Amygdala (tissue), 56 donors: ENCODE measurements at regions not wholly inside any gene's neighbourhood (a gene's known extent, or its start where the extent isn't known, plus 50 kb on each side); places are given as distances from the start of the nearest gene placed in this dataset.
"Not testable (repeated sequence)": the region's sequence is repeated elsewhere in the genome, so short reads cannot be mapped to it uniquely, and the experiment has no call there.

Source experiments
- DNase-seq, 56 donors: peaks; one replicate each; lab custom pipeline; 2025; lab: John Stamatoyannopoulos, UW

DNA sequence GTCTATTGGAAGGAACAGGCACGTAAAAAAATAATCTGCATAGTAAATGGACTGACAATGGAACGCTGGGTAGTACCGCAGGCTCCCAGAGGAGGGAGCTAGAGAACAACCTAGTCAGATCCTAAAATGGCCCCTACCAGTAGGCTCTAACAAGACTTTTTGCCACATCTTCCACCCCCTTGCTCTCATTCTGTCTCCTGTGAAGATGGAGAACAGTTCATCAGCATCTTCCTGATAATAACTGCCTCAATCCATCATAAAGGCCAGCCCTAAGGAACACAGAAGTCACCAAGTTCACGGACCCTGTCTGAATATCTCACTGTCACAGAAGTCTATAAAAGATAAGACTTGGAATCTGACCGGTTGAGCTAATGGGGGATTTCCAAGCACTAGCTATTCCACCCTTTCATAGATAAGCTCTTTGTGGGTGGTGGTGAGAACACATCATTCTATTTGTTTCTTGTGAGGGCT, 133.4 kb downstream of the SLC1A3 start:
- peak in 28 of 56 donors; percentile 4 to 79 (median 17) for DNase-seq

DNA sequence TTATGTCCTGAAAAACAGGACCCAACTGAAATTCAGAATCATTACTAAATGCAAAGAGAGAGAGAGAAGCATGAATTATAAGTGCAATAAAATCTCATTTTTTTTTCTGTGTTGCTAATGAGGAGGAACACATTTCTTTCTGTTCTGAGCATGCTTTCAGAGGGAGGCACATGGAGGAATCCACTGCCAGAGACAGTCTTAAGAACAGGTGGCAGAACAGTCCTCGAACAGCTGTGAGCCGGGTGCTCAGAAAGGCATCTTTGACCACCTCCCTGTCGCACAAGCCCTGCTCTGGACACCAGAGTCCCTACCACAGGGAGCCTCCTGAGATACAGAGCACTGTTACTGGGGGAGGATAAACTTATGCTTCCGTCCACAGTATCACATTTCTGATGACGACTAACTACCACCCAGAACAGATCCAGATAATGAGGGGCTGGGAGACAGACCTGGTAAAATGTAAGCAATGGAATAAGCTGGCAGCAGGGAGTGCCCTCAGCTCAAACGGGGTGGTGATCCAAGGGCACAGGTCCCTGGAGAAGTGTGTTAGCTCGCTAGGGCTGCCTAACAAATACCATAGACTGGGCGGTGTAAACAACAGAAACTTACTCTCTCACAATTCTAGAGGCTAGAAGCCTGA, 134.0 kb downstream of the SLC1A3 start:
- DNase-seq = no peak

DNA sequence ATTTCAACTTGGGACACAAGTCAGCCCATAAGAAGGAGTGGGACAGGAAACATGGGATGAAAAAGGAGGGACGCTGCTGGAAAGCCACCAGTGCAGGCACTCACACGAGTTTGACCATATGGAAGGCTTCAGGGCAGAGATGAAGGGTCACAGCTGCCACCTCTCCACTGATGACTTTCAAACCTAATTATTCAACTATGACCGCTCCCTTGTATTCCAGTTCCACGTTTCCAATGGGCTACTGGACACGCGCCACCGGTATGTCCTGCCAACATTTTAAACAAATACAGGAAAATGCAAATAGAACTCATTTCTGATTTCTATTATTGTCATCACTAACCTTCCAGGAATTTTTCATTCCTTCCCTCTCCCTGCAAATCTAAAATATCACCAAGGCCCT, 134.7 kb downstream of the SLC1A3 start:
- DNase-seq = no peak

DNA sequence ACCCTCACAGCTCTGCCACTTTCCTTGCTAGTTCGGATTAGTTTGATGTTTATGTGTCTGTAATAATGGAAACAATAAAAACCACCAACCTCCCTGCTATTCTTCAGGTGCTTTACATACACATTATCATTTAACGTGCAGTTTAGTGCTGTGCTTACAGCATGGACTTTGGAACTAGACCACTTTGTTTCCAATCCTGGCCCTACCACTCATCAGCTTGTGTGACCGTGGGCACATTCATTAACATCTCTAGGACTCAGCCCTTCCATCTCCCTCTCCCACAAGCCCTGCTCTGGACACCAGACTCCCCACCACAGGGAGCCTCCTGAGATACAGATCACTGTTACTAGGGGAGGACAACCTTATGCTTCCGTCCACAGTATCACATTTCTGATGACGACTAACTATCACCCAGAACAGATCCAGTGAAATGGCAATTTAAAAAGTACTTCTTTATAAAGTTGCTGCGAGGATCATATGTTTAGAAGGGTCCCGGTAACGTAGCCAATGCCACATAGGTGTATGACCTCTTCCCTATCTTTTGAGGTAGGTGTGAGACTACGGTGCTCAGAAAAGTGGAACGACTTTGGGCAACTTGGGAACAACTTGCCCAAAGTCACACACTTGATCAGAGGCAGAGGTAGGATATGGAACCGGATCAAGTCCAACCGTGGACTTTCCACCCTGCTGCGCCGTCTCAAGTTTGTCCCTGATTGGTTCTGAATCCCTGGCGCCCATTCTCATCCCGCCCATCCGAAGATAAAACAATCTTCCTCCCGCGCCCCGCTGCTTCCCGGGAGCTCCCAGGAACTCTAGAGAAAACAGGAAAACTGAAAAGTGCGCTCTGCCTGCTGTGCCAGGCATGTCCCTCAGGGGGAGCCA, 132.4 kb upstream of the NIPBL start:
- DNase-seq = peak in 6 of 56 donors; percentile 9 to 76 (median 43)

DNA sequence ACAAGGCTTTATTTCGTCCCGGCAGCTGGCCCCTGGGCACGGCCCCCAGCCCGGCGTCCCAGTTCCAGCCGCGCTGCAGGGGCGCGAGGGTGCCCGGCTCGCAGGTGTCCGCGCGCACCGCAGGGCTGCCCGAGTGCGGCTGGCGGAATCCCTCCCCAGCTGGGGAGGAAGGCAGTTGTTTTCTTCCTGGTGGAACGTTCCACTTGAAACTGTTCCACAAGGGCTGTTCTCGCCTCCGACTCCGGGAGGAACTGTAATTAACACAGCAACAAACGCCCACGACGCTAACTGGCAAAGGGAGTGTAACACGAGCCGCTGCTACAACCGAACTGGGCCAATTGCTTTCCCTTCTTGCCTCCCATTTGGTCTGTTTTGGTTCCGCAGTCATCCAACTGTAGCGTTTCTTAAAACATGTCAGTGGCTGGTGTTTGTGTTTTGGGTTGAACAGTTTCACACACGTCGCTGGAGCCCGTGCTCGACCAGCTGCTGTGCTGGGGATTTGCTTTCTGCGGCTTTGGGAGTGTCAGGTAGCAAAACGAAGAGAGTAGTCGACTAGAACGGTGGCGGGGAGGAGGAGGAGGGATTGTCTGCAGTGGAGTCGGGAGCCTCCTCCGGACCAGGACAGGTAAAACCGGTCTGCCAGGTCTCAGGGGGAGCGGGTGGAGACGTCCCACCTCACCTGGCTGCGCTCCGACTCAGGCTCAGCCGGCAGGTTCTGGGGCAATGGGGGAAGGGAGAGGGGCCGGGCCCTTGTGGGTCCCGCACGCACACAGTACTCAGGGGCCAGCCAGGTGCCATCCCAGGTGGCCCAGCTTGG, 131.6 kb upstream of the NIPBL start:
- peak in 50 of 56 donors; percentile 10 to 77 (median 46) for DNase-seq

DNA sequence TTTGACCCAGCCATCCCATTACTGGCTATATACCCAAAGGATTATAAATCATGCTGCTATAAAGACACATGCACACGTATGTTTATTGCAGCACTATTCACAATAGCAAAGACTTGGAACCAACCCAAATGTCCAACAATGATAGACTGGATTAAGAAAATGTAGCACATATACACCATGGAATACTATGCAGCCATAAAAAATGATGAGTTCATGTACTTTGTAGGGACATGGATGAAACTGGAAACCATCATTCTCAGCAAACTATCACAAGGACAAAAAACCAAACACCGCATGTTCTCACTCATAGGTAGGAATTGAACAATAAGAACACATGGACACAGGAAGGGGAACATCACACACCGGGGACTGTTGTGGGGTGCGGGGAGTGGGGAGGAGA, 128.8 kb upstream of the NIPBL start:
- DNase-seq = not testable (repeated sequence)

DNA sequence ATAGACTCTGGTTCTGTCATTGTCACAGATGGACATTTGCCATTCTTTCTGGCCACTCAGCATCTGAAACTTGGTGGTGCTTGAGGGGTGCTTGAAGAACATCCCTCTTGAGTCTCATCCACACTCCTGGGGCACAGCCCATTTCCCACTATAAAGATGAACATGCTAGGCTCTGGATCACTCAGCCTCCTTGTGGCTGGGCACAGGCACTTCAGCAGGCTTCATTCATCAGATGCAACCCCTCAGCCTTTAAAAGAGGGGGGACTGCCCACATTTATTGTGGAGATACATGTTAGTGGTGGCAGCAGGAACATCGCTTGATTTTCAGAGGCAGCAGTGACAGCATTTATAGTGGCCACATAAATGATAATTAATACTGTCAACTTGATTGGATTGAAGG, 124.7 kb upstream of the NIPBL start:
- no peak for DNase-seq

DNA sequence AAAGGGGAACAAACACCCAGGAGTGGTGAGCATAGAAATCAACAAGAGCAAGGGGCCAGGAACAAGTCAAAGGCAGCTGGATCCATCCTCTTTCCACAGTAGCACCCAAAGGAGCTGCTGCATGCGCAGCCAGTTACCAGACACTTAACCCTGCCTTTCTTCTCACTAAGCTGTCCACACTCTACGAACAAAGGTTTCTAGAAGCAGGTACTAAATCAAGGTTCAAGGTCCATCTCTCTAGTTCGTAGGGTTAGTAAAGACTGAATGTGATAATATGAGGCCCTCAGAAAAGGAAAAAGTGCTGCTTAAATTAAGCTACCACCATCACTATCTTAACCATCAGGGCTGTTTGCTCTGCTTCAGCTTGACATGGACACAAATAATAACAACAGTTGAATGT, 121.2 kb upstream of the NIPBL start:
- no peak for DNase-seq

DNA sequence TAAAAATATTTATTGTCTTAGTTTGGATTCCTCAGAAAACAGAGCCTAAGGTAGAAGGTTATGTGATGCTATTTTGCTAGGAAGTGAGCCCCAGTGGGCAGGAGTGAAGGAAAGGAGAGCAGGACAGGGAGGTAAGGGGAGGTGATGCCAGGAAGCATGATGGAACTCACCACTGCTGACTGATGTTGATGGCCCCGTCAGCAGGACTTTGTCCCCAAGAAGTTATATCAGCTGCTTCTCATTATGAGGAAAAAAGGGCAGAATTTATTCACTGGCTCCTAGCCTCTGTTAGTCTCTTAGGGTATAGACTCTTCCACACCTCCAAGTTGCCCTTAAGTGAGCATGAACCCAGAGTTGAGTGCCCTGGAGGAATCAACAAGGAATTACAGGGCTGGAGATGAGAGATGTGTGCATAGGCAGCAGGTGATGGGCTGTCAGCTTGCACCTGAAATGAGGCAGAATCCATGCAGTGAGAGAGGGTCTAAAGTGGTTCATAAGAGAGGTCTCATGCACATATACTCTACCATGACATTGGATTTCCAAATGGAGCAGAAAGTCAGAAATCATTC, 120.6 kb upstream of the NIPBL start:
- no peak for DNase-seq

DNA sequence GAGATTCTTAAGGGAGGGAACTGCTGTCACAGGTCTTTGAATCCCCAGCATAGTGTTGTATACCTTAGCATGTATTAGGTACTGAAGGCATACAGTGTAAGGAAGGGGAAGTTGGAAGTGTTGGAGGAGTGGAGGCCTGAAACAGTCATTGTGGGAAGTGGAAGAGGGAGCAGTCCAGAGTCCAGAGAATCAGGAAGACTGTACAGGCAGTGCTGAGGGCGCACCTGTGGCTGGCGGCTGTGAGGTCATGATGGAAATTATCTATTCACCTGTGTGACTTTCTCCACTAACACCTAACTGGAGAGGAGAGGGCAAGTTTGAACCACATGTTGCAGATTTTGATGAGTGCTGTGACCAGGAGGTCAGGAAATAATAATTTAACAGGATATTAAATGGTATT, 119.7 kb upstream of the NIPBL start:
- DNase-seq = no peak

DNA sequence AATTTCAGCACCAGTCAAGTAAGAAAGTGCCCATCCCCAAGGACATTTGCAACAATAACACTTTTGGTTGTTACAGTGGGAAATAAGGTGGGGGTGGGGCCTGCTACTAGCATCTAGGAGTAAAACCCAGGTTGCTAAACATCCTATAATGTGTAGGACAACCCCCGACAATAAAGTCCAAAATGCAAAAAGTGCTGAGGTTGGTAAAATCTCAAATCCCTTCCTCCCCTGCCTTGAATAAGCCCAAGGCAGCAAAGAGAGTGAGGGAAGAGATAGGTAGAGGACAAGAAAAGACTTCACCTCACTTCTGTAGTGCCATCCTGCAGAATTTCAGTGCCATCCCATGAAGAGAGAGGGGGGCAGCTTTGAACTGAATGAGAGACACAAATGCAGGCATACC, 117.5 kb upstream of the NIPBL start:
- DNase-seq = no peak

DNA sequence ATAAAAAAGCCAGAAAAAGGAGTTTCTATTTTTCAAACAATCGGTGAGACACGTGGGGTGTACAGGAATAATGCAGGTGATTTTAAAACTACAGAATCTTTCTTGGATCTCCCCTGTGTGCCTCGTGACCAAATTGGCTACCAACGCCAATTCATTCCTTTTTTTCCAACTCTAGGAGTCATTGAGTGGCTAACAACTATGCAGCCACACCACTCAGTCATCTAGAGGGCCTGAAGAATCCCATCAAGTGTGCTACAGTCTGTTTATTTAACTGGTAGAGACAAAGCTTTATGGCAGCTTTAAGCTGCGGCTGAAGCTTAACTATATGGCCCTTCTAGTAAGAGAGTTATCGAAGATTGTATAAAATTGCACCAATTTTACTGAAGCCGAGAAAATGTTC, 113.1 kb upstream of the NIPBL start:
- no peak for DNase-seq

DNA sequence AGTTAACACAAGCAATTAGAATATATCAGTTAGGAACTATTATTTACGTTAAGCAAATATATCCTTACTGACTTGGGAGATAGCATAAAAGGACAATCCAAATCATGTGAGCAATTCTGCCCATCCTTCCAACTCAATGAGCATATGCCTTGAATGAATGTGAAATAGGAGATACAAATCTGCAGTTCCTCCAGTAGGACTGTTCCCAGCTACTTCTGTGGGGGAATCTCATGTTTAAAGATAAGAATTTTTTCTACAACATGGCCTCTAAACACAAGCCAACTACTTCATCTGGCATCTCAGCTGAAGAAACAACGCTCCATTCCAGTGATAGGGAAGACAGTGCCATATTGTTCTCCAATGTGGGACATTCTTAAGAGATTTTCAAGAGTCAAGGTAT, 110.7 kb upstream of the NIPBL start:
- DNase-seq = no peak

DNA sequence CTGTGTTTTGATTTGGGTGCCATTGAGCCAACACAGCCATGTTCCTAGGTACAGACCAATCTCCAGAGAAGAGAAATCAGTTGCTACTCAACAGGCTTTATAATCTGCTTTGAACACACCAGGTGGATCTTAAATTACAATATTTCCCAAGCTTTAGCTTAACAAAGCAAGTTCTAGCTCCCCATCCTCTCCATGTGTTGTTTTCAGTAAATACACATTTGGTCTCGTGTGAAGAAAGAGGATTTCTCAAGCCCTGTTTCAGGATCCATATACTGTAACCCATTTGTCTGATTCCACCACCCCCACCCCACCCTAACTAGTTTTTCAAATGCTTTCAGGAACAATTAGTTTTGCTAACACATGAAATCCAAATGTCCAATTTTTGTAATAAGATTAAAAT, 109.6 kb upstream of the NIPBL start:
- DNase-seq = no peak

DNA sequence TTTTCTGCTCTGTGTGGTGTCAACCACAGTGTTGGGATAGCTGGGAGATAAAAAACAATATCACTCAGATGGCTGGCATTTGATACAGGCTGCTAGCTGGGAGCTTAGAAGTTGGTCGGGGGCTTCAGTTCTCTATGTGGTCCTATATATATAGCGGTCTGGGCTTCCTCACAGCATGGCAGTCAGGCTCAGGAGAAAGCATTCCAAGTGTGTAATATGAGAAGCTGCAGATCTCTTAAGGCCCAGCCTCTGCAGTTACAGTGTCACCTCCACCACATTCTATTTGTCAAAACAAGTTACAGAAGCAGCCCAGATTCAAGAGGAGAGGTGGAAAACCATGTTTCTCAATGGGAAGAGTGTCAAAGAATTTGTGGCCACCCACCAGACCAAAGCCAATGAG, 108.1 kb upstream of the NIPBL start:
- DNase-seq = no peak

DNA sequence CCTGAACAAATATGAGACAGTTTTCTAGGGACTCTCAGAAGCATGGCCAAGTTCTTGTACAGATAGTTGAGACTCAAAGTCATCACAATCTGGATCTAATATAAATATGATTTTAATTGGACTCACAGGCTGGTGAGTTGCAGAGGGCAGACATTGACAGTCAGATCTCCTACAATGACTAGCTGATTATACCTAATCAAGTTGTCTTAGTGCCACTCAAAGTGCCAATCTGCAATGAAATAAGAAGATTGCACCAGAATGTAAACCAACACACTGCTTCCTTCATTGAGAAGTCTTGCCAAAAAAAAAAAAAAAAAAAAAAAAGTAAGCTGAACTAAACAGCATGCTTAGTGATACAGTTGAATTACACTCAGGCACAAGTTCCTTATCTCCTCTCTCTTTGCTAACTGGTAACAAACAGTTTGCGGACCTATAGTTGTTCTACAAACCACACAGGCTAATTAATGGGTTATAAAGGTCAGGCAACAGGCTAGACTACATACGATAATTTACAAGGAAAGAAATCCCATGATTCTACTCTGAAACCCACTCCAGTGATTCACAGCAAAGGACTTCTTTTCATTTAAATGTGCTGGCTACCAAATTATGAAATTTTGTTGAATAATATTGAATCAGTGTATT, 107.3 kb upstream of the NIPBL start:
- DNase-seq = no peak

DNA sequence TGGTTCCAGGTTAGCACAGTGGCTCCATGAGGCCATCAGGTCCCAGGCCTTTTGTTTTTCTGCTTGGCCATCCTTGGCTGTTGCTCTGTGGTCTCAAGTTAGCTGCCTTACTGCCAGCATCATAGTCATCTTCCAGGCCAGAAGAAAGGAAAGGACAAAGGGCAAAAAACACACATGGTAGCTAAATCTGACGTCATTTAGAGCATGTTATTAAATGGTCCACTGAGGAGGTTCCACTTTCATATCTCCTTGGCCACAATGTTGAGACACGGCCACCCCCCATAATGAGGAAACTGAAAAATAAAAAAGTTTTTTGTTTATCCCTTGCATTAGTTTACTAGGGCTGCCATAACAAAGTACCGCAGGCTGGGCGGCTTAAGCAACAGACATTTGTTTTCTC, 106.4 kb upstream of the NIPBL start:
- no peak for DNase-seq

DNA sequence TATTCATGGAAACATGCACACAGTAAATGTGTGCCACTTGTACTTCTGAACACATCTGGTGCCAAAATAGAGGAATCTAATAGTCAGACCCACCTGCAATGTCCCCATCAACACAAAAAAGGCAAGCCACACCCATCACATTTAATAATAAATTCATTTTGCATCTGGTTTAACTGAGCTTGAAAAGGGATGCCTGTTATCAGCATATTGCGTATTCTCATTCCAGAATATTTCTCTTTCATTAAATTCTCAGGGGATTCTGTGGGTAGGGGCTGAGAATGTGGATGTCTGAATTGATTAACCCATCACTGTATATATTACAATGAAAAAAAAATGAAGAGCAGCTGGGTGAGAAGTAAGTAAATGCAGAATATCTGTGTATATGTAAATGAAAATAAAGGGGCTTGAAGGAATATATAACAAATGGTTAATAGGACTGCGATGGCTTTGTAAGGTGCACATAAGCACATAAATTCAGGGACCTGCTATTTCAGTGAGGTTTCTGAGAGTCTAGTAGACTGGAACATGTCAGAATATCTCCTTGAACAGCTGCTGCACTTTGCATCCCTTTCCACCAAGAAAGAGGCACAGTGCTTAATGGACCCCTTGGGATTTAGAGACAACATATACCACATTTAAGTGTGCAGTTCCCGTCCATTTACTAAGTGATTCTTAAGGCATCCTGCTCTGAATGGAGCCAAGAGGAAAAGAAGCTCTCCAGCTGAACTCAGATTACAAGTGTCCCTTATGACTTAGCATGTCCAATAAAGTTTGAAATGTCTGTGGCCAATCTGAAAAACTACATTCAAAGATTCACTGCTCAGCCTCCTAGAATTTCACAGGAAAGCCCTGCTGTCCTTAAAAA, 104.1 kb upstream of the NIPBL start:
- DNase-seq = no peak

DNA sequence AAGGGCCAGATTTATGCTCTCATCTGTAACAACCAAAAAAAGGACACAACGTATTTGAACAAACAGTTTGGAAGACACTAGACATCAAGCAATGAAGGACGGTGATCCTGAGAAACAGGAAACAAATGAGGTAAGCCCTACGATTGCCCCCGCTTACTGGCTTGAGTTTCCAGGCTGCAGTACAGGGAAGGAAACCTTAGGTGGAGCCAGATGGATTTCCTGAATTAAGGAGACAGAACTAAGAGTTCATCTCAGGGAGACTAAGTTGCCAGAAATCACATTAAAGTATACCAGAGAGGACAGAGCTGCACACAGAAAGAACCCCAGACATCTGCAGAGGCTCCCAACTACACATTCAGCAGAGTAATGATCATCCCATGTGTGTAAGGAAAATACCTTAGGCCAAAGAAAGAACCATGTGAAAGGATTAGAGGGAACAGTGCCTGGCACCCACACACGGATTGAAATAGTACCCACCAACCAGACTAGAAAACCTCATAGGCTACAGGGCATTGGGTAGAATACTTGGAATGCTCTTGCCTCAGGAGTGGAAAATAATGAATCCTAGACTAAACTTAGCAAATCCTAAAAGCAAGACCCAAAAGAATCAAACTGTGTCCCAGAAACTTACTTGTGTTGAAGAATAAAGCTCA, 99.3 kb upstream of the NIPBL start:
- peak in 2 of 56 donors; percentile 1 to 9 for DNase-seq
